ENCODE measurements at regions not wholly inside any gene's neighbourhood (a gene's known extent, or its start where the extent isn't known, plus 50 kb on each side); places are given as distances from the start of the nearest gene placed in this dataset.
A peak's percentile ranks its signal among the peaks of the same experiment; 100 is the strongest.

DNA sequence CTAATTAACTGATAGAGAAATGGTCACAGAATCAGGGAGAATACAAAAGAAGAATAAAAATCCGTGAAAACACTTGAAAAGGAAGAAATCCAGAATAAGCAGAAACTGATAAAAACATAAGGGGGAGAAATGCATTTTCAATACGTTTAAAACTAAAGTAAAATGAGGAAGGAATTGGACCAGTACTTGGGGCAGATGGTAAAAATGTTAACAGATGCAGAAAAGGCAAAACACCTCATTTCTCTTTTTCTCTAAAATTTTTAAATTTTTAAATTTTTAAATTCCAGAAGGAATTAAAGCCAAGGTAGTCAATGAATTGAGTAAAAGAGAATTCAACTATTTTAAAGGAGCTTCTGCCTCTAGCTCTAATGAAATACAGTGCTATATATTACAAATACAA, 353.9 kb downstream of the METTL4 start:
- H3K27me3 Mint-ChIP-seq: no peaks in the 10 kb centered on the region
- no peak overlapping the region for H3K27ac Mint-ChIP-seq
- no peaks in the 10 kb centered on the region for H3K9me3 Mint-ChIP-seq
- no peak for DNase-seq (ENCODE audit: extremely low spot score, unreplicated experiment)
- no peak overlapping the region for H3K4me3 Mint-ChIP-seq
- no peak for TF ChIP-seq CTCF (conservative IDR thresholded peaks at IDR 0.05)
- no peaks in the 10 kb centered on the region for H3K36me3 Mint-ChIP-seq
- no peaks in the 10 kb centered on the region for H3K4me1 Mint-ChIP-seq (ENCODE audit: unreplicated experiment)

DNA sequence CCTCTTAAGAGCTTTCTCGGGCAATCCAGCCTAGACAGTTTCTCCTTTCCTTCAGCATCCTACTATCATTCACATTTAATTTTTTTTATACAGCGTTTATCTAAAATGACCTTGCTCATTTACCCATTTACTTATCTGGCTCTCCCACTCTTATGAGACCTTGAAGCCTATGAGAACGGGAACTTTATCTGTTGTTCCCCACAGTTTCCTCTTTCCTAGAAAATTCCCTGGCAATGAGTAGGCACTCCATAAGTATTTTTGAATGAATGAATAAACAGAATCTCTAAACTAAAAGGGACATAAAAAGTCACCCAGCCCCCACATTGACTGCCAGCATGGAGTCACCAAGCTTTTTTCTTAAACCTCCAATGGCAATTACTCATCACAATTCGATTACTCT, 353.2 kb downstream of the METTL4 start:
- H3K4me1 Mint-ChIP-seq (ENCODE audit: unreplicated experiment): no peaks in the 10 kb centered on the region
- H3K27ac Mint-ChIP-seq: no peak overlapping the region
- no peaks in the 10 kb centered on the region for H3K36me3 Mint-ChIP-seq
- no peak overlapping the region for H3K4me3 Mint-ChIP-seq
- no peaks in the 10 kb centered on the region for H3K27me3 Mint-ChIP-seq
- TF ChIP-seq CTCF (conservative IDR thresholded peaks at IDR 0.05): no peak
- no peaks in the 10 kb centered on the region for H3K9me3 Mint-ChIP-seq
- no peak for DNase-seq (ENCODE audit: extremely low spot score, unreplicated experiment)

- H3K9me3 Mint-ChIP-seq: no peaks in the 10 kb centered on the region
- no peak overlapping the region for H3K4me3 Mint-ChIP-seq
- no peak overlapping the region for H3K27ac Mint-ChIP-seq
- H3K36me3 Mint-ChIP-seq: no peaks in the 10 kb centered on the region
- no peak for DNase-seq (ENCODE audit: extremely low spot score, unreplicated experiment)
- H3K27me3 Mint-ChIP-seq: no peaks in the 10 kb centered on the region
- no peak for TF ChIP-seq CTCF (conservative IDR thresholded peaks at IDR 0.05)
- H3K4me1 Mint-ChIP-seq (ENCODE audit: unreplicated experiment): peaks cover 4% of the 10 kb centered on the region
Observed at GRCh38 chr18:2219706-2220105, 351.6 kb downstream of the METTL4 start.

DNA sequence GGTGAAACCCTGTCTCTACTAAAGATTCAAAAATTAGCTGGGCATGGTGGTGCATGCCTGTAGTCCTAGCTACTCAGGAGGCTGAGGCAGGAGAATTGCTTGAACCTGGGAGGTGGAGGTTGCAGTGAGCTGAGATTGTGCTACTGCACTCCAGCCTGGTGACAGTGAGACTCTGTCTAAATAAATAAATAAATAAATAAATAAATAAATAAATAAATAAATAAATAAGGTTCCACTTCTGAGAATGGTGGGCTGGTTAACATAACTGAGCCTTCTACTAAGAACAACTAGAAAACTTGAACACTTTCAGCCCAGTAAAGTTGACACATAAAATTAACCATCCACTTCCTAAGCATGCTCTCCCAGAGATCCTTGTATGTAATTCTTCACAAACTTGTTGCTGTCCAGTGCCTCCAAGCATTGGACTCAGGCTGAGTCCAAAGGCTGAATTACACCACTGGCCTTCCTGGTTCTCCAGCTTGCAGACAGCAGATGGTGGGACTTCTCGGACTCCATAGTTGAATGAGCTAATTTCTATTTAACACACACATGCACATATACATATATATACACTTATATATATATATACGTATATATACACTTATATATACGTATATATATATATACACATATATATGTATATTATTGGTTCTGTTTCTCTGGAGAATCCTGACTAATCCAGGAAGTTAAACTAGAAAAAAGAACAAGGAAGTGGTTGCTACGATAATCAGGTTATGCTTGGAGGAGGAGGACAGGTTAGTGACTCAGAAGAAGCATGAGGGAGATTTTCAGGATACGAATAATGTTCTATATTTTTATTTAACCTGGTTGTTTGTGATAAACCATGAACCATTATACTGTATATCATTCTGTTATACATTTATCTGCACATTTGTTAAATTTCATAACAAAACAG, 348.8 kb downstream of the METTL4 start:
- no peaks in the 10 kb centered on the region for H3K27me3 Mint-ChIP-seq
- no peaks in the 10 kb centered on the region for H3K9me3 Mint-ChIP-seq
- H3K4me3 Mint-ChIP-seq: no peak overlapping the region
- no peak for DNase-seq (ENCODE audit: extremely low spot score, unreplicated experiment)
- H3K4me1 Mint-ChIP-seq (ENCODE audit: unreplicated experiment): peaks cover 4% of the 10 kb centered on the region
- no peaks in the 10 kb centered on the region for H3K36me3 Mint-ChIP-seq
- TF ChIP-seq CTCF (conservative IDR thresholded peaks at IDR 0.05): no peak
- H3K27ac Mint-ChIP-seq: peak overlapping the region; percentile 54

- Mint-ChIP-seq H3K36me3 (no peaks in the 10 kb centered on the region), H3K4me1 (ENCODE audit: unreplicated experiment) (peaks cover 4% of the 10 kb centered on the region), H3K4me3 (peak overlapping the region; percentile 71), H3K9me3 (no peaks in the 10 kb centered on the region), H3K27ac (peak overlapping the region; percentile 75), H3K27me3 (no peaks in the 10 kb centered on the region)
- TF ChIP-seq CTCF (conservative IDR thresholded peaks at IDR 0.05): no peak
- DNase-seq (ENCODE audit: extremely low spot score, unreplicated experiment): no peak
Observed at GRCh38 chr18:2223449-2223848, 347.9 kb downstream of the METTL4 start.
